A549 (cell line): ENCODE measurements at regions not wholly inside any gene's neighbourhood (a gene's known extent, or its start where the extent isn't known, plus 50 kb on each side); places are given as distances from the start of the nearest gene placed in this dataset.

Experiments used
- EHF ChIP-seq: fragments of 250-450 bp; sonication (Bioruptor Pico); IDR thresholded peaks from 2 replicates; pipeline ENCODE4 v1.5.0; 2020; ENCODE audit warnings: mild to moderate bottlenecking
- EP300 ChIP-seq, 2 experiments: fragments of >200 bp; sonication (Bioruptor Twin); formaldehyde crosslinking; IDR thresholded peaks; 2 replicates in 1 of 2; 3 replicates in 1 of 2; pipeline ENCODE4 v1.6.1; 2016 to 2017
- JUN ChIP-seq, 2 experiments: fragments of >200 bp; sonication (Bioruptor Twin); formaldehyde crosslinking; IDR thresholded peaks; 2 replicates in 1 of 2; 3 replicates in 1 of 2; pipeline ENCODE4 v1.6.1; 2016 to 2017
- KDM1A ChIP-seq: fragments of 200-600 bp; sonication (generic); IDR thresholded peaks from 2 replicates; pipeline ENCODE4 v1.6.1; 2016; ENCODE audit warnings: low read depth, mild to moderate bottlenecking
- KDM5A ChIP-seq: fragments of 200-600 bp; sonication (generic); IDR thresholded peaks from 2 replicates; pipeline ENCODE4 v1.6.1; 2016; ENCODE audit warnings: antibody characterized with exemption, mild to moderate bottlenecking
- MYC ChIP-seq: IDR thresholded peaks from 2 replicates; pipeline ENCODE4 v1.6.1; 2012; ENCODE audit warnings: mild to moderate bottlenecking, inconsistent platforms, low read length, improper control_type of control experiment, borderline replicate concordance
- NFE2L2 ChIP-seq: fragments of 150-350 bp; conservative IDR thresholded peaks from 2 replicates; pipeline ENCODE4 v1.6.1; 2014; ENCODE audit warnings: low read length
- POLR2A ChIP-seq: IDR thresholded peaks from 2 replicates; pipeline ENCODE4 v1.6.1; 2012; ENCODE audit warnings: mild to moderate bottlenecking, low read length
- RCOR1 ChIP-seq: fragments of 150-350 bp; IDR thresholded peaks from 2 replicates; pipeline ENCODE4 v1.6.1; 2014; ENCODE audit warnings: antibody characterized with exemption, low read length, low read depth
- ZFP36 ChIP-seq: fragments of 450-650 bp; IDR thresholded peaks from 2 replicates; pipeline ENCODE4 v1.6.1; 2014; ENCODE audit warnings: borderline replicate concordance; ENCODE audit not compliant: partially characterized antibody
- TF ChIP-seq, protein P1 (sequence below): fragments of 200-600 bp; sonication (generic); IDR thresholded peaks from 2 replicates; pipeline ENCODE4 v1.6.1; 2016; ENCODE audit warnings: antibody characterized with exemption, mild to moderate bottlenecking, moderate library complexity
- TF ChIP-seq, protein P2 (sequence below): fragments of >200 bp; sonication (Bioruptor Twin); formaldehyde crosslinking; IDR thresholded peaks from 3 replicates; pipeline ENCODE4 v1.5.1; 2016
- TF ChIP-seq, protein P3 (sequence below): IDR thresholded peaks from 2 replicates; pipeline ENCODE4 v1.6.1; 2012

DNA sequence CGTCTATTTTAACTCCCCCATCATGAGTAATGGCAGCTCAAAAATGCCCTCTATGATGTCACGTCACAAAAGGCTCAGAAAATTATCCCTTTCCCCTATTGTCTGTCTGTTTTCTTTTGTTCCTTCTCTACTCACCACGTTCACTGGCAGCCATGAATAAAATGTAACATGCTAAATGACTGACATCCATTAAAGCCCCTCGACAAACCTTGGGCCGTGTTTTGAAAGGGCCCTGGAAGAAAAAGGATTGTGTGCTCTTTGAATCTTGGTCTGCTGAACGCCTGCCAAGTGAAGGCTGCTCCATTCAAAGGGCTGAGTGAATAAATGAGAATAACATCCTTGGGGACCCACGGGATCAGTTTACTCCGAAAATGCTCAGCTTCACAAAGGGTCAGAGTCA is 118.7 kb downstream of the RPS12 start:
- TF ChIP-seq EP300 (IDR thresholded peaks at IDR 0.05) = no peak
- no peak for TF ChIP-seq MYC
- TF ChIP-seq, protein P1, sequence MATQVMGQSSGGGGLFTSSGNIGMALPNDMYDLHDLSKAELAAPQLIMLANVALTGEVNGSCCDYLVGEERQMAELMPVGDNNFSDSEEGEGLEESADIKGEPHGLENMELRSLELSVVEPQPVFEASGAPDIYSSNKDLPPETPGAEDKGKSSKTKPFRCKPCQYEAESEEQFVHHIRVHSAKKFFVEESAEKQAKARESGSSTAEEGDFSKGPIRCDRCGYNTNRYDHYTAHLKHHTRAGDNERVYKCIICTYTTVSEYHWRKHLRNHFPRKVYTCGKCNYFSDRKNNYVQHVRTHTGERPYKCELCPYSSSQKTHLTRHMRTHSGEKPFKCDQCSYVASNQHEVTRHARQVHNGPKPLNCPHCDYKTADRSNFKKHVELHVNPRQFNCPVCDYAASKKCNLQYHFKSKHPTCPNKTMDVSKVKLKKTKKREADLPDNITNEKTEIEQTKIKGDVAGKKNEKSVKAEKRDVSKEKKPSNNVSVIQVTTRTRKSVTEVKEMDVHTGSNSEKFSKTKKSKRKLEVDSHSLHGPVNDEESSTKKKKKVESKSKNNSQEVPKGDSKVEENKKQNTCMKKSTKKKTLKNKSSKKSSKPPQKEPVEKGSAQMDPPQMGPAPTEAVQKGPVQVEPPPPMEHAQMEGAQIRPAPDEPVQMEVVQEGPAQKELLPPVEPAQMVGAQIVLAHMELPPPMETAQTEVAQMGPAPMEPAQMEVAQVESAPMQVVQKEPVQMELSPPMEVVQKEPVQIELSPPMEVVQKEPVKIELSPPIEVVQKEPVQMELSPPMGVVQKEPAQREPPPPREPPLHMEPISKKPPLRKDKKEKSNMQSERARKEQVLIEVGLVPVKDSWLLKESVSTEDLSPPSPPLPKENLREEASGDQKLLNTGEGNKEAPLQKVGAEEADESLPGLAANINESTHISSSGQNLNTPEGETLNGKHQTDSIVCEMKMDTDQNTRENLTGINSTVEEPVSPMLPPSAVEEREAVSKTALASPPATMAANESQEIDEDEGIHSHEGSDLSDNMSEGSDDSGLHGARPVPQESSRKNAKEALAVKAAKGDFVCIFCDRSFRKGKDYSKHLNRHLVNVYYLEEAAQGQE = no peak
- TF ChIP-seq, protein P2, sequence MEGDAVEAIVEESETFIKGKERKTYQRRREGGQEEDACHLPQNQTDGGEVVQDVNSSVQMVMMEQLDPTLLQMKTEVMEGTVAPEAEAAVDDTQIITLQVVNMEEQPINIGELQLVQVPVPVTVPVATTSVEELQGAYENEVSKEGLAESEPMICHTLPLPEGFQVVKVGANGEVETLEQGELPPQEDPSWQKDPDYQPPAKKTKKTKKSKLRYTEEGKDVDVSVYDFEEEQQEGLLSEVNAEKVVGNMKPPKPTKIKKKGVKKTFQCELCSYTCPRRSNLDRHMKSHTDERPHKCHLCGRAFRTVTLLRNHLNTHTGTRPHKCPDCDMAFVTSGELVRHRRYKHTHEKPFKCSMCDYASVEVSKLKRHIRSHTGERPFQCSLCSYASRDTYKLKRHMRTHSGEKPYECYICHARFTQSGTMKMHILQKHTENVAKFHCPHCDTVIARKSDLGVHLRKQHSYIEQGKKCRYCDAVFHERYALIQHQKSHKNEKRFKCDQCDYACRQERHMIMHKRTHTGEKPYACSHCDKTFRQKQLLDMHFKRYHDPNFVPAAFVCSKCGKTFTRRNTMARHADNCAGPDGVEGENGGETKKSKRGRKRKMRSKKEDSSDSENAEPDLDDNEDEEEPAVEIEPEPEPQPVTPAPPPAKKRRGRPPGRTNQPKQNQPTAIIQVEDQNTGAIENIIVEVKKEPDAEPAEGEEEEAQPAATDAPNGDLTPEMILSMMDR = no peak
- no peak for TF ChIP-seq KDM1A
- TF ChIP-seq RCOR1 = no peak
- no peak for TF ChIP-seq NFE2L2
- TF ChIP-seq EHF = no peak
- TF ChIP-seq POLR2A = no peak
- no peak for TF ChIP-seq KDM5A
- TF ChIP-seq, protein P3, sequence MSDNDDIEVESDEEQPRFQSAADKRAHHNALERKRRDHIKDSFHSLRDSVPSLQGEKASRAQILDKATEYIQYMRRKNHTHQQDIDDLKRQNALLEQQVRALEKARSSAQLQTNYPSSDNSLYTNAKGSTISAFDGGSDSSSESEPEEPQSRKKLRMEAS = no peak
- TF ChIP-seq JUN (IDR thresholded peaks at IDR 0.05) = no peak
- TF ChIP-seq ZFP36 = no peak
